Epithelial cell of esophagus (primary cell): ENCODE measurements at regions not wholly inside any gene's neighbourhood (a gene's known extent, or its start where the extent isn't known, plus 50 kb on each side); places are given as distances from the start of the nearest gene placed in this dataset.
A peak's percentile ranks its signal among the peaks of the same experiment; 100 is the strongest.

Source experiments
- DNase-seq: peaks from one replicate; pipeline ENCODE4 v3.0.0; 2010; ENCODE audit warnings: low read depth
- H3K4me3 ChIP-seq: 2 replicates; pipeline ENCODE4 v1.5.1; 2011; ENCODE audit warnings: mild to moderate bottlenecking, low read length, control low read depth
- CTCF ChIP-seq: IDR thresholded peaks from 2 replicates; pipeline ENCODE4 v1.5.1; 2011; ENCODE audit warnings: low read depth, mild to moderate bottlenecking, low read length, control low read depth, inconsistent platforms; ENCODE audit not compliant: insufficient read depth; ENCODE audit errors: missing control alignments

DNA sequence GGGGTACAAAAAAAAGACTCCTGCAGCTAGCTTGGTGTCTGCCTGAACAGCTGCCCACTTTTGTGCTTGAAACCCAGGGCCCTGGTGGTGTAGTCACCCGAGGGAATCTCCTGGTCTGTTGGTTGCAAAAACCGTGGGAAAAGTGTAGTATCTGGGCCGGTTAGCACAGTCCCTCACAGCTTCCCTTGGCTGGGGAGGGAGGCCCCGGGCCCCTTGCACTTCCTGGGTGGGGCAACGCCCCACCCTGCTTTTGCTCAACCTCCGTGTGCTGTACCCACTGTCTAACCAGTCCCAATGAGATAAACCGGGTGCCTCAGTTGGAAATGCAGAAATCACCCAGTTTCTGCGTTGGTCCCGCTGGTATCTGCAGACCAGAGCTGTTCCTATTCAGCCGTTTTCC lies 211.7 kb upstream of the ZPLD1 start:
- no peak for TF ChIP-seq CTCF
- DNase-seq: no peak

DNA sequence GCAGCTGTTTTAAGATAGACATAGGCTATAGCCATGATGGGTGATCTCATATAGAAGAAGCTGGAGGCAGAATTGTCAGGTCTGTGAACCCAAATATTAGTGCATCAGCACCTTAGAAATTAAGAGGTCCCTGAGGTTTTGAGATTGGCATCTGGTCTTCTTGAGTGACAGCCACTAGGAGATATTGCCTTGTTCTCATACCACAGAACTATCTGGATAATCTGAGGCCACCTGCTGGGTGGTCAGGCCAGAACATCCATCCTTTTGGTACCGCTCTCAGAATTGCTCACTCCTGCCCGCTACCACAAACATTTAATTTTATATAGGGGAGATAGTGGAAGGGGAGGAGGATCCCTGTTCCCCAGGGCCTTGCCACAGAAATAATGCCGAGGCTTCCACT lies 210.6 kb upstream of the ZPLD1 start:
- peak; percentile 48 for TF ChIP-seq CTCF
- DNase-seq: peak; percentile 54
- H3K4me3 ChIP-seq: no peak overlapping the region

More for the DNA sequence above, 211.7 kb upstream of the ZPLD1 start:
- no peak overlapping the region for H3K4me3 ChIP-seq

DNA sequence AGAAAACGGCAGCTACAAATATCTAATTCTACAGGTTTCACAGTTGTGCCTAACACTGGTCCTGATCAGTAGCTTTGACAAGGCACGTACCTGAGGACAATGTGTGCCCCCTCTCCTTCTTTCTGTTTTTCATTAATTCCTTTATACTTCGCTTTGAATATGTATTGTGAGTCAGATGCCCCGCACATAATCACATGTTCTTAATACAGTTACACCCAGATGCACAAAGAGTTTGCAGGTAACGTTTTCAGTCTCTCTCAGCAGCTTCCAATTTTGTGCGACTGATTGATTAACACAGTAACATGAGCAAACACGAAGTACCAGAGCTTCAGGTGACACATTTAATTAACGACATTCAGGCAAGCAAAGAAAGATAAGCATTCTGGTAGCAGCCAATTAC lies 209.8 kb upstream of the ZPLD1 start:
- no peak for TF ChIP-seq CTCF
- no peak overlapping the region for H3K4me3 ChIP-seq
- no peak for DNase-seq

GRCh38 chr3:102225407-102226132 lies 209.2 kb upstream of the ZPLD1 start:
- peak; percentile 83 for DNase-seq
- H3K4me3 ChIP-seq: no peak overlapping the region
- TF ChIP-seq CTCF: peak; percentile 62

DNA sequence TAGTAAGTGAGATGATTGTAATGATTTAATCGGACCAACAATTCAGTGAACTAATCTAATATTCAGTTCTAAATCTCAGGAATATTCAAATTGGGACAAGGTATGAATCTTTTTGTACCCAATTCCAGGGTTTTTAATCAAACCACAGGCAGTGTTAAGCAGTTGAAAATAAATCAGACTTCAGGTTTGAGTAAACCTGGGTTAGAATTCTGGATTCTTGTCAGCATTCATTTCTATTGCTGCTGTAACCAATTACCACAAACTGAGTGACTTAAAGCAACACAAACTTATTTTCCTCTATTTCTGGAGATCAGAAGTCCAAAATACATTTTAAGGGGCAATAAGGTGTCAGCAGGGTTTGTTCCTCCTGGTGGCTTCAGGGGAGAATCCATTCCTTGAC lies 208.4 kb upstream of the ZPLD1 start:
- H3K4me3 ChIP-seq: no peak overlapping the region
- TF ChIP-seq CTCF: no peak
- DNase-seq: no peak

- TF ChIP-seq CTCF: peak; percentile 99
- peak; percentile 82 for DNase-seq
- H3K4me3 ChIP-seq: no peak overlapping the region
Measured at GRCh38 chr3:102229062-102229655, 205.7 kb upstream of the ZPLD1 start.

DNA sequence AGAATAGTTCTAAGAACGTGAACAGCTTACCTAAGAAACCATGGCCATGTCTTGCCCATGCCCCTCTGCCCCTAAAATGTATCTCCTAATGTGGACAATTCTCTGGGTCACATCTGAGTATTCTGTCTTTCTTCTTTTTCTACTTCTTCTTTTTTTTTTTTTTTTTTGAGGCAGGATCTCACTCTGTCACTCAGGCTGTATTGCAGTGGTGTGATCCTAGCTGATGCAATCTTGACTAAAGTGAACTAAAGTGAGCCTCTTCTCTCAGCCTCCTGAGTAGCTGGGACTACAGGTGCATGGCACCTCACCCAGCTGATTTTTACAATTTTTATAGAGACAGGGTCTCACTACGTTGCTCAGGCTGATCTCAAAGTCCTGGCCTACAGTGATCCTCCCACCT lies 204.8 kb upstream of the ZPLD1 start:
- no peak for DNase-seq
- TF ChIP-seq CTCF: no peak
- no peak overlapping the region for H3K4me3 ChIP-seq
